ENCODE measurements at regions not wholly inside any gene's neighbourhood (a gene's known extent, or its start where the extent isn't known, plus 50 kb on each side); places are given as distances from the start of the nearest gene placed in this dataset.

DNA sequence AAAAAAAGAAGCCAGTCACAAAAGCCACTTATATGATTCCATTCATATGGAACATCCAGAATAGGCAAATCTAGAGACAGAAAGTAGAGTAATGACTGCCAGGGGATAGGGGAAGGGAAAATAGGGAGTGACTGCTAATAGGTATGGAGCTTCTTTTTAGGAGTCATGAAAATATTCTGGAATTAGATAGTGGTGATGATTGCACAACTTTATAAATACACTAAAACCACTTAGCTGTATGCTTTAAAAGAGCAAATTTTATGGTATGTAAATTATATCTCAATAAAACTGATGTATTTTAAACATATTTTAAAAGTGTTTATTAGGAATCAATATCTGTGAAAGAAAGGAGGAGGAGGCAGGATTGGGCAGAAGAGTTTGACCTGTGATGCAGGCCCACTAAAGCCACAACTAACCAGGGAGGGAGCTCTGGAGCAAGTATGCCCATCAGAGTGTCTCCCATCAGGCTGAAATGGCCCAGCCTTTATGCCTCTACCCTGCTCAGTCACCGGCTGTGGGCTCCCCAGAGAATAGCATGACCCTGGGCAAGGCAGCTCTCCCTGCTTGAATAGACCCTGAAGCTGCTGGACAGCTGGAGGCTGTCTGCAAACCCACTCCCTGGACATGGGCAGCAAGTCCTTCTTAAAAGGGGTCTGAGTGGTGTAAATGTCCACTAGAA lies 96.0 kb upstream of the SLC44A1 start:
- DNase-seq, result no peak

GRCh38 chr9:105150991-105151685 lies 93.3 kb upstream of the SLC44A1 start:
- no peak for DNase-seq

GRCh38 chr9:105151686-105151995 lies 92.8 kb upstream of the SLC44A1 start:
- no peak for DNase-seq

DNA sequence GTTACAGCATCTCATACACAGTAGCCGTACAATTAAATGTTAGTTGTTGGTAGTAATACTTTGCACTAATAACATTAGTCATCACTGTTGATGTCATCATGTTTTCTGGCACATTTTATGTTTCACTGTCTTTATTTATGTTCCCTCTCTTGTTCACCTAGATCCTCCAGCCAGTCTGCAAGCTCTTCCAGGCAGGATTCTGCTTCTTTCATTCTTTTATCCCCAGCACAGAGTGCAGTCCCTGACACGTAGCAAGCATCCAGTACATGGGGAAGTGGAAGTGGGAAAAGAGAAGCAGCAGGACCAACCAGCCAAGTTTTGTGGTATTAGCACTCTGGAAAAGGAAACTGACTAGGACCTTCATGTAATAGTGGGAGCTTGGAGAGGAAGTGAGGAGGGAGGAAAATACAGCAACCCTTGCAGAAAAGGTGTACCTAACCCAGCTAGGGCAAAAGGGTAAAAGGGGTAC lies 89.7 kb upstream of the SLC44A1 start:
- DNase-seq, result no peak

- DNase-seq, result peak; percentile 21
These were observed 87.3 kb upstream of the SLC44A1 start for GRCh38 chr9:105157171-105157583.

DNA sequence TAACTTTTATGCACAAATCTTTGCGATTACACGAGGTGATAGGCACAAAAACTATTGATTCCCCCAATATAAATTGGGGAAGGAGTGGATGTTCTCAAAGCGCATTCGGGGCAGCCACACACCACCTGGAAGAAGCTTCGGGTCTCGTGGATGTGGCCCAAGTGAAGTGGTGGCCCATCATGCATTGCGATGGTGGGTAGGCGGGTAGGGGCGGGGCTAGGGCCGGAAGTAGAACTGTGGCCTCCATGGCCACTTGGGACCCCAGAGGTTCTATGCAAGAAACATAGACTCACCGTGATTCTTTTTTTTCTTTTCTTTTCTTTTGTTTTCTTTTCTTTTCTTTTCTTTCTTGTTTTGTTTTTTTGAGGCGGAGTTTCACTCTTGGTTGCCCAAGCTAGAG lies 86.4 kb upstream of the SLC44A1 start:
- no peak for DNase-seq

- no peak for DNase-seq
These were observed 85.6 kb upstream of the SLC44A1 start for GRCh38 chr9:105158898-105159297.

DNA sequence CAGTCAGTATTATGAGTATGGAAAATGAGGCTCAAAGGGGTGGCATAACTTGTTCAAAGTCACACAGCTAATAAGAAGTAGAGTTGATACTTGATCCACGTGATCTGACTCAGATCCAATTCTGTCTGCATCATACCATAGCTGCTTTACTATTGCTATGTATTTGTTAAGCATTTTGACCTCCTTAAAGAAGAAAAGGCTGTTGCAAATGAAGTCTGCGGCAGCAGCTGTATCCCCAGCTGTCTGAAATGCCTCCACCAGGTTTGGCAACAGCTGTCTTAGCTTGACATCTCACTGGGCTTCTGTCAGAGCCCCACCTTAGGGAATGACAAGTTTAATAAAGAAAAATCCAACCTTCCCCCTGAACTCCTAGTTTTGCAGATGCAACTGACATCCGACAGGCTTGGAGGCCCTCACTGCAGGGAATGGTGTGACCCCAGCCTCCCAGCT lies 75.6 kb upstream of the SLC44A1 start:
- no peak for DNase-seq

DNA sequence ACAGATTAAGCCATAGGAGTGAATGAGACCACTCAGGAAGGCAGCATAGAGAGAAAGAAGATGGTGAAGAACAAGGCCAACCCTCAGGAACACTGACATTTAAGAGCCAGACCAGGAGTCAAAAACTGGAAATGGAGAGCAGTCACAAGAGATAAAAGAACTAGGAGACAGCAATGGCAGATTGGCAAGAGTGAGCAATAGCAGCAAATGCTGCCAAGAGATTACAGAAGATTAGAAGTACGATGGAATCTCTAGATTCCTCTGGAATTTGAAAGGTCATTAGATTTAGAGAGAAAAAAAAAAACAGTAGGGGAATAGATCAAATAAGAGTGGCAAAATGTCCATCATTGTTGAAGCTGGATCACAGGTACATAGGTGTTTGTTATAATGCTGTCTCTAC lies 73.4 kb upstream of the SLC44A1 start:
- DNase-seq, result no peak

- DNase-seq, result no peak
These were observed 72.9 kb upstream of the SLC44A1 start for GRCh38 chr9:105171589-105171988.

DNA sequence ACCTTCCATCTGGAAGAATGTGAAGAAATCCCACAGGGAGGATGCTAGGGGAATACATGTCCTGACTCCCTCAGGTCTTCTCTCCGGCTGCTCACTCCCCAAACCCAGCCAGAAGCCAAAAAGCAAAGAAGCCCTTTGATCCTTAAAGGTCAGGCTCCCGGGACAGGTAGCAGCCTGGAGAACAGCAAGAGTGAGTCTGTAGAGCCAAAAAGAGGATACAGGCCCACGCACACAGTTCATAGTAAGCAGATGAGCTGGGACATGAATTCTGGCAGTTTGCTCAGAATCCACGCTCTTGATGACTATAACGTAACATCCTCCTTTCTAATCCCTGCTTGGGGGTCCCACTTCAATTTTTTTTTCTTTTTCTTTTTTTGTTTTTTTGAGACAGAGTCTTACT lies 72.0 kb upstream of the SLC44A1 start:
- no peak for DNase-seq

- no peak for DNase-seq
These were observed 71.1 kb upstream of the SLC44A1 start for GRCh38 chr9:105173306-105173705.

- DNase-seq, result no peak
These were observed 70.6 kb upstream of the SLC44A1 start for GRCh38 chr9:105173826-105174225.

GRCh38 chr9:105176194-105176593 lies 68.3 kb upstream of the SLC44A1 start:
- no peak for DNase-seq

- no peak for DNase-seq
These were observed 66.4 kb upstream of the SLC44A1 start for GRCh38 chr9:105178076-105178475.

GRCh38 chr9:105187781-105188180 lies 56.7 kb upstream of the SLC44A1 start:
- DNase-seq, result no peak

GRCh38 chr9:105188746-105189145 lies 55.7 kb upstream of the SLC44A1 start:
- DNase-seq, result no peak

GRCh38 chr9:105191508-105192121 lies 52.8 kb upstream of the SLC44A1 start:
- no peak for DNase-seq

- no peak for DNase-seq
These were observed 50.9 kb upstream of the SLC44A1 start for GRCh38 chr9:105193560-105193959.

- DNase-seq, result no peak
These were observed 50.2 kb upstream of the SLC44A1 start for GRCh38 chr9:105194234-105194633.

Measured in CD4-positive, alpha-beta T cell treated with Interleukin-6 for 4 hours (primary cell).